Heart left ventricle (tissue), 16 donors: ENCODE measurements at regions not wholly inside any gene's neighbourhood (a gene's known extent, or its start where the extent isn't known, plus 50 kb on each side); places are given as distances from the start of the nearest gene placed in this dataset.

Experiments used
- ATAC-seq, 4 donors: fragments of 200-7000 bp; cut with Tn5 transposase; one replicate each; pipeline ENCODE4 v1.9.1; 2020 to 2022; ENCODE audit warnings: moderate library complexity in 4 of 4, mild to moderate bottlenecking in 3 of 4, moderate number of reproducible peaks in 1 of 4
- DNase-seq, 5 donors: peaks; one replicate each; pipeline ENCODE4 v3.0.0-alpha.2; 2020
- H3K27ac ChIP-seq, 12 donors: fragments of 200-600 bp; sonication (generic) in 4 of 12; one replicate each; pipeline versions ENCODE4 v1.5.0 to v1.8.0; 2016 to 2022; ENCODE audit warnings: mild to moderate bottlenecking in 2 of 12
- H3K27me3 ChIP-seq, 9 donors: fragments of 200-600 bp; sonication (generic) in 2 of 9; one replicate each; pipeline versions ENCODE4 v1.5.1 to v1.8.0; 2016 to 2022; ENCODE audit warnings: mild to moderate bottlenecking in 3 of 9
- H3K36me3 ChIP-seq, 9 donors: fragments of 200-600 bp; sonication (generic) in 2 of 9; one replicate each; pipeline versions ENCODE4 v1.5.0 to v1.8.0; 2018 to 2022; ENCODE audit warnings: mild to moderate bottlenecking in 2 of 9
- H3K4me1 ChIP-seq, 12 donors: fragments of 200-600 bp; sonication (generic) in 4 of 12; one replicate each; pipeline versions ENCODE4 v1.5.0 to v1.8.0; 2016 to 2022; ENCODE audit warnings: mild to moderate bottlenecking in 3 of 12
- H3K4me3 ChIP-seq, 12 donors: fragments of 200-600 bp; sonication (generic) in 4 of 12; one replicate each; pipeline versions ENCODE4 v1.5.0 to v1.8.0; 2017 to 2022; ENCODE audit warnings: mild to moderate bottlenecking in 9 of 12, moderate library complexity in 4 of 12
- H3K9me3 ChIP-seq, 12 donors: fragments of 200-600 bp; sonication (generic) in 4 of 12; one replicate each; pipeline versions ENCODE4 v1.5.0 to v1.8.0; 2016 to 2022; ENCODE audit warnings: mild to moderate bottlenecking in 1 of 12
- CTCF ChIP-seq, 12 donors: fragments of 200-600 bp; sonication (generic) in 4 of 12; IDR thresholded peaks; one replicate each; pipeline versions ENCODE4 v1.5.0 to v1.8.0; 2018 to 2022; ENCODE audit warnings: antibody characterized with exemption in 12 of 12, mild to moderate bottlenecking in 5 of 12
- POLR2A ChIP-seq, 2 donors: fragments of 450-650 bp; IDR thresholded peaks; one replicate each; pipeline ENCODE4 v1.6.1; 2017; ENCODE audit warnings: antibody characterized with exemption in 2 of 2, mild to moderate bottlenecking in 2 of 2, moderate library complexity in 2 of 2
- WGBS, 4 donors: extraction: QIAGEN DNeasy Blood & Tissue Kit in 2 of 4; methylation state at CpG; one replicate each; pipeline versions ENCODE4 v1.1.5 to v1.1.7; 2013 to 2018; 5-methylcytosine and 5-hydroxymethylcytosine counted together
- intact Hi-C, 10 donors: fragments of 100-400 bp; cut with DNase I; formaldehyde crosslinking; loops; one replicate each; pipeline versions ENCODE4 v1.11.1 to v1.14.2; 2022
- donor health status: ischemic (EF 13 %, LVEDD 7.1; RV severe dilation, severe dysfunction).
- donor health status: healthy with polysubstance abuse.
- donor health status: DM: no; HTN: yes; CAD: no.
- donor health status: DM: no; HTN: no; CAD: no.
- donor health status: ischemic (EF 25% LVEDD 6.9; RV normal size, moderate dysfunction).
- donor health status: ischemic (EF 25% LVEDD 5.7; RV mildly dilated, moderate dysfunction).
- donor health status: healthy.
- donor health status: DM: yes; HTN: yes; CAD: no.
- donor health status: ischemic (EF 35%, LVEDD 5.7; RV mildly dilated, moderate dysfunction).
- donor health status: nonischemic (EF 11% LVEDD 7.7; RV severe dilation, severe dysfunction).
- donor health status: DM: yes; HTN: yes; CAD: no.
- donor health status: PGD.
- donor health status: ischemic (EF 29% LVEDD 5.4; RV normal size, mild dysfunction).
- donor health status: nonischemic (EF 23%, LVEDD 6.1; RV moderate dilation, normal function).

- WGBS, 4 donors, result 71 to 88% (median 75%) methylated on average over 2 of the region's 2 CpGs
- peaks cover 0 to 71% (median 3%) of the 10 kb centered on the region in 9 donors for H3K27me3 ChIP-seq
- ATAC-seq (no peak), DNase-seq (no peak)
- H3K9me3 ChIP-seq, result no peaks in the 10 kb centered on the region
- H3K27ac ChIP-seq, result no peak overlapping the region
- no peaks in the 10 kb centered on the region for H3K36me3 ChIP-seq
- TF ChIP-seq POLR2A (IDR thresholded peaks at IDR 0.05), result no peak
- no peak for TF ChIP-seq CTCF (IDR thresholded peaks at IDR 0.05)
- intact Hi-C loops, result no loop called here
- H3K4me1 ChIP-seq, result peaks cover 0 to 14% (median 2%) of the 10 kb centered on the region in 12 donors
- no peak overlapping the region for H3K4me3 ChIP-seq
Observed at GRCh38 chr5:73280386-73280785, 107.4 kb downstream of the TMEM174 start.

GRCh38 chr5:73279805-73280204, 106.8 kb downstream of the TMEM174 start:
- WGBS, 4 donors, result 73 to 94% (median 87%) methylated on average over 1 of the region's 1 CpG
- intact Hi-C loops, result no loop called here
- Histone ChIP-seq H3K4me1 (peaks cover 0 to 14% (median 2%) of the 10 kb centered on the region in 12 donors), H3K27me3 (peaks cover 0 to 67% (median 3%) of the 10 kb centered on the region in 9 donors), H3K4me3 (no peak overlapping the region), H3K27ac (peak overlapping the region in 1 of 12 donors; percentile 19), H3K9me3 (no peaks in the 10 kb centered on the region), H3K36me3 (no peaks in the 10 kb centered on the region)
- TF ChIP-seq POLR2A (IDR thresholded peaks at IDR 0.05), result no peak
- TF ChIP-seq CTCF (IDR thresholded peaks at IDR 0.05), result no peak
- DNase-seq (no peak), ATAC-seq (no peak)

- no peaks in the 10 kb centered on the region for H3K36me3 ChIP-seq
- intact Hi-C loops, result no loop called here
- WGBS, 4 donors, result 80 to 89% (median 85%) methylated on average over 6 of the region's 6 CpGs
- no peaks in the 10 kb centered on the region for H3K9me3 ChIP-seq
- H3K4me1 ChIP-seq, result peaks cover 0 to 14% (median 2%) of the 10 kb centered on the region in 12 donors
- DNase-seq (no peak), ATAC-seq (no peak)
- H3K27ac ChIP-seq, result no peak overlapping the region
- H3K27me3 ChIP-seq, result peaks cover 0 to 63% (median 11%) of the 10 kb centered on the region in 9 donors
- TF ChIP-seq CTCF (IDR thresholded peaks at IDR 0.05), result no peak
- TF ChIP-seq POLR2A (IDR thresholded peaks at IDR 0.05), result no peak
- H3K4me3 ChIP-seq, result no peak overlapping the region
Observed at GRCh38 chr5:73278693-73279092, 105.7 kb downstream of the TMEM174 start.

GRCh38 chr5:73274881-73275663, 102.1 kb downstream of the TMEM174 start:
- WGBS, 4 donors, result 47 to 57% (median 54%) methylated on average over 15 of the region's 15 CpGs
- TF ChIP-seq CTCF (IDR thresholded peaks at IDR 0.05), result no peak
- TF ChIP-seq POLR2A (IDR thresholded peaks at IDR 0.05), result no peak
- Histone ChIP-seq H3K27ac (peak overlapping the region in 2 of 12 donors; percentile 5 to 29), H3K4me1 (peaks cover 0 to 7% (median 0%) of the 10 kb centered on the region in 12 donors), H3K27me3 (peaks cover 0 to 75% (median 21%) of the 10 kb centered on the region in 9 donors), H3K36me3 (no peaks in the 10 kb centered on the region), H3K4me3 (no peak overlapping the region), H3K9me3 (no peaks in the 10 kb centered on the region)
- intact Hi-C loops, result no loop called here
- peak in 2 of 4 donors; percentile 34 to 55 for ATAC-seq
- DNase-seq, result no peak
